Type B pancreatic cell (in vitro differentiated cells): ENCODE measurements at regions not wholly inside any gene's neighbourhood (a gene's known extent, or its start where the extent isn't known, plus 50 kb on each side); places are given as distances from the start of the nearest gene placed in this dataset.

Source experiments
- DNase-seq: peaks from one replicate; pipeline ENCODE4 v3.0.0; 2021; ENCODE audit warnings: mixed read lengths; ENCODE audit not compliant: unreplicated experiment; ENCODE audit errors: extremely low spot score
- H3K27ac Mint-ChIP-seq: 2 replicates; pipeline ENCODE4 v1.8.0; 2021; ENCODE audit warnings: mild to moderate bottlenecking, mixed read lengths
- H3K27me3 Mint-ChIP-seq: 2 replicates; pipeline ENCODE4 v1.8.0; 2021; ENCODE audit warnings: mixed read lengths
- H3K36me3 Mint-ChIP-seq: 2 replicates; pipeline ENCODE4 v1.8.0; 2021; ENCODE audit warnings: mixed read lengths
- H3K4me1 Mint-ChIP-seq: one replicate; pipeline ENCODE4 v1.8.0; 2021; ENCODE audit warnings: mixed read lengths; ENCODE audit not compliant: unreplicated experiment
- H3K4me3 Mint-ChIP-seq: 2 replicates; pipeline ENCODE4 v1.8.0; 2021; ENCODE audit warnings: mild to moderate bottlenecking, mixed read lengths
- H3K9me3 Mint-ChIP-seq: 2 replicates; pipeline ENCODE4 v1.8.0; 2021; ENCODE audit warnings: mixed read lengths
- TF ChIP-seq, protein P1 (sequence below): fragments of 200-600 bp; sonication (generic); conservative IDR thresholded peaks from 2 replicates; pipeline ENCODE4 v1.5.0; 2021; ENCODE audit warnings: antibody characterized with exemption, mild to moderate bottlenecking

DNA sequence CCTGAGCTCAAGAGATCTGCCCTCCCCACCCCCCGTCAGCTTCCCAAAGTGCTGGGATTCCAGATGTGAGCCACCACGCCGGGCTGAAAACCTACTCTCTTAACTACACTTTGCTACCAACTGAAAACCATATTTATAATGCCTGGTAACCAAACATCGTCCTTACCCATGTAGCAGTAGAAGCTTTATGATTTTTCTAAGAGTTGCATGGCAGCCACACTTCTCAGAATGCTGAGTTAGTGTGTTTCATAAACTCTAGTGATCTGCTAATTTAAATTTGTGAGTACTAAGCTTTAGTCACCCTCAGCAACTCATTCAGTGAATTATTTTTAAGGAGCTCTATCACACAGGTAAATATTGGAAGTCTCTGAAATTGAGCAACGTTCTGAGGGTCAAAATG is 478.4 kb downstream of the KDM4C start:
- Mint-ChIP-seq H3K36me3 (no peaks in the 10 kb centered on the region), H3K27me3 (peaks cover 9% of the 10 kb centered on the region), H3K4me3 (no peak overlapping the region), H3K9me3 (no peaks in the 10 kb centered on the region), H3K4me1 (peaks cover 4% of the 10 kb centered on the region), H3K27ac (no peak overlapping the region)
- no peak for DNase-seq
- TF ChIP-seq, protein P1, sequence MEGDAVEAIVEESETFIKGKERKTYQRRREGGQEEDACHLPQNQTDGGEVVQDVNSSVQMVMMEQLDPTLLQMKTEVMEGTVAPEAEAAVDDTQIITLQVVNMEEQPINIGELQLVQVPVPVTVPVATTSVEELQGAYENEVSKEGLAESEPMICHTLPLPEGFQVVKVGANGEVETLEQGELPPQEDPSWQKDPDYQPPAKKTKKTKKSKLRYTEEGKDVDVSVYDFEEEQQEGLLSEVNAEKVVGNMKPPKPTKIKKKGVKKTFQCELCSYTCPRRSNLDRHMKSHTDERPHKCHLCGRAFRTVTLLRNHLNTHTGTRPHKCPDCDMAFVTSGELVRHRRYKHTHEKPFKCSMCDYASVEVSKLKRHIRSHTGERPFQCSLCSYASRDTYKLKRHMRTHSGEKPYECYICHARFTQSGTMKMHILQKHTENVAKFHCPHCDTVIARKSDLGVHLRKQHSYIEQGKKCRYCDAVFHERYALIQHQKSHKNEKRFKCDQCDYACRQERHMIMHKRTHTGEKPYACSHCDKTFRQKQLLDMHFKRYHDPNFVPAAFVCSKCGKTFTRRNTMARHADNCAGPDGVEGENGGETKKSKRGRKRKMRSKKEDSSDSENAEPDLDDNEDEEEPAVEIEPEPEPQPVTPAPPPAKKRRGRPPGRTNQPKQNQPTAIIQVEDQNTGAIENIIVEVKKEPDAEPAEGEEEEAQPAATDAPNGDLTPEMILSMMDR, result no peak

DNA sequence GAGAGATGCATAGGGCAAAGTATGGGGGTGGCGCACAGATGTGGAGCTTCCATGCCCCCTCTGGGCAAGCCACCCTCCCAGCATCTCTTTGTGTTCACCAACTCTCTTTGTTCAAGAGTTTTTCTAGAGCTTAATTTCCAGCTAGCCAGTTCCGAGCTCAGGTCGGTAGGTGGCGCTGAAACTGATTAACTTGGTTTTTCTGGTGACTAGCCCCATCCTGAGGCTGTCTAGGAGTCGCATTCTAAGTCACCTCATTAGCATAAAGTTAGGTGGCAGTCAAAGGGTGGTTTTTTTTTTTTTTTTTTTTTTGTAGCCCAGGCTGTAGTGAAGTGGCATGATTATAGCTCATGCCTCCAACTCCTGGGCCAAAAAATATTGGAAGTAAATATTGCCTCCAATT is 476.4 kb downstream of the KDM4C start:
- TF ChIP-seq, protein P1, result peak; percentile 67
- peaks cover 25% of the 10 kb centered on the region for H3K27me3 Mint-ChIP-seq

DNA sequence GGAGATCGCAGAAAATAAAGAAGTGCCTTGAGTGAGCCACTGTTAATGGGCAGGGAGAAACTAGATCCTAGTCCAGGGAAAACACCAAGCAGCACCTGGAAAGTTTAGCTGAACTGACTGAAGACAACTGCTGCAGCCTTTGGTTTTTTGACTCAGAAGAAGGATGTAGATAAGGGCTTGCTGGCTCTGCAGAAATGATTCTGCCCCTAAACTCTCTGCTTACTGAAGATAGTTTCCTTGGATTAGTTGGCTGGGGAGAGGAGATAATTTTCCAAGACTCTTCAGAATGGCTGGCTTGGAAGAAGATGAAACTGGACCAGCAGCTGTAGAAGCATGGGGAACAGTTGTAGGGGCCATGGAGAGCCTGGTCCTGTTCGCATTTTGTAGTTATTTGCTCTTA is 471.8 kb downstream of the KDM4C start:
- H3K36me3 Mint-ChIP-seq, result no peaks in the 10 kb centered on the region
- H3K27ac Mint-ChIP-seq, result no peak overlapping the region
- H3K9me3 Mint-ChIP-seq, result no peaks in the 10 kb centered on the region
- no peak overlapping the region for H3K4me3 Mint-ChIP-seq
- no peak for DNase-seq
- H3K4me1 Mint-ChIP-seq, result no peaks in the 10 kb centered on the region
- TF ChIP-seq, protein P1, result no peak
- H3K27me3 Mint-ChIP-seq, result peaks cover 58% of the 10 kb centered on the region

More for the DNA sequence above, 476.4 kb downstream of the KDM4C start:
- no peaks in the 10 kb centered on the region for H3K9me3 Mint-ChIP-seq
- no peak overlapping the region for H3K27ac Mint-ChIP-seq
- H3K4me1 Mint-ChIP-seq, result peaks cover 4% of the 10 kb centered on the region
- no peak for DNase-seq
- no peaks in the 10 kb centered on the region for H3K36me3 Mint-ChIP-seq
- H3K4me3 Mint-ChIP-seq, result no peak overlapping the region

DNA sequence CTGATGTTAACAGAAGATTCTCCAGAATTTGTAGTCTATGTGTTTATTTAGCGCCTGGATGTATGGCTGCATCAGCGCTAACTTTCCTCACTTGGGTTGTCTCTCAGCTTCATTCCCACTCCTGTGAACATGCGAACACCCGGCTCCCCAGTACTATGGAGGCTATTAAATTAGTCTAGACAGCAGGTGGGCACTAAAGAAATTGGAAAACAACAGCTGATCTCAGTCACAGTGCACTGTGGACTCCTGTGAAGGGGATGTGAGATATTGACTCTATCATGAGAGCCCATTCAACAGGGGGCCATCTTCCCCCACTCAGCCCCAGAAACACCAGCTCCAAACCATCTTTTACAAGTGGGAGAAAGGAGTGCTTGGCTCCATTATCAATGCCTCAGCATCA is 471.0 kb downstream of the KDM4C start:
- Mint-ChIP-seq H3K27me3 (peaks cover 63% of the 10 kb centered on the region), H3K36me3 (no peaks in the 10 kb centered on the region), H3K9me3 (no peaks in the 10 kb centered on the region), H3K4me3 (no peak overlapping the region), H3K27ac (no peak overlapping the region), H3K4me1 (peaks cover 5% of the 10 kb centered on the region)
- TF ChIP-seq, protein P1, result no peak
- no peak for DNase-seq

DNA sequence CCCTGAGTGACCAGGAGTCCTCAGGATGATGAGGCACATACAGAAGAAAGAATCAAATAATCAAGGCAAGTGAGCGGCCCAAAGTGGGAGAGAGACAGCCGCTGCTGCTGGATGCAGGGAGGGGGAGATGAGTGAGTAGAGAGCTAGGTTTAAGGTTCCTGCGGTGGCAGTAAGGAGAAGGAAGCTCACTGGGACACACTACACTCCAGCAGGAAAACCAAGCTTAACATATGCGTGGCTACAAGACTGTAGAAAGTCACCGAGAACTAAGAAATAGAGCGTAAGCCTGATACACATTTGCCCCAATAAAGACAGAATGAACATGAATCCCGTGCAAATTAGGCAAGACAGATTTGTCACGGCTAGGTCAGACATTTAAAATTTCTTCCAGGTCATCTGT is 470.2 kb downstream of the KDM4C start:
- H3K9me3 Mint-ChIP-seq, result no peaks in the 10 kb centered on the region
- no peak overlapping the region for H3K4me3 Mint-ChIP-seq
- peaks cover 5% of the 10 kb centered on the region for H3K4me1 Mint-ChIP-seq
- no peak for DNase-seq
- peaks cover 62% of the 10 kb centered on the region for H3K27me3 Mint-ChIP-seq
- H3K27ac Mint-ChIP-seq, result no peak overlapping the region
- H3K36me3 Mint-ChIP-seq, result no peaks in the 10 kb centered on the region
- TF ChIP-seq, protein P1, result no peak
